ENCODE measurements at regions not wholly inside any gene's neighbourhood (a gene's known extent, or its start where the extent isn't known, plus 50 kb on each side); places are given as distances from the start of the nearest gene placed in this dataset.

GRCh38 chr7:42597300-42597699 is 314.6 kb downstream of the C7orf25 start:
- no peaks in the 10 kb centered on the region for H3K4me1 ChIP-seq (replicated peaks in 1 of 4; ENCODE audit: control insufficient read depth in 3 of 4, insufficient read depth in 4 of 4, low read length in 3 of 4)
- H3K4ac ChIP-seq (replicated peaks; ENCODE audit: insufficient read length, low read depth, low read length), result no peak overlapping the region
- no peaks in the 10 kb centered on the region for H4K20me1 ChIP-seq (replicated peaks in 1 of 2; ENCODE audit: control insufficient read depth in 1 of 2, insufficient read depth in 2 of 2, low read length in 2 of 2)
- H3K56ac ChIP-seq (replicated peaks; ENCODE audit: insufficient read length, low read depth, low read length), result no peak overlapping the region
- no peak overlapping the region for H2BK15ac ChIP-seq (ENCODE audit: low read length)
- H2BK20ac ChIP-seq (ENCODE audit: low read length), result no peak overlapping the region
- H2BK120ac ChIP-seq (replicated peaks; ENCODE audit: low read depth, low read length), result no peak overlapping the region
- H2BK12ac ChIP-seq (ENCODE audit: low read depth, low read length), result no peak overlapping the region
- no peaks in the 10 kb centered on the region for H3K79me2 ChIP-seq (ENCODE audit: control insufficient read depth in 1 of 2, insufficient read depth in 2 of 2, low read length in 2 of 2)
- no peak overlapping the region for H4K8ac ChIP-seq (ENCODE audit: extremely low read depth, insufficient read depth, low read length)
- no peak overlapping the region for H3K23ac ChIP-seq (ENCODE audit: insufficient read length)
- TF ChIP-seq KDM4A (IDR thresholded peaks at IDR 0.05; ENCODE audit: low read depth, low read length, severe bottlenecking) (no peak), JUN (IDR thresholded peaks at IDR 0.05; ENCODE audit: low read depth, low read length) (no peak), CHD1 (IDR thresholded peaks at IDR 0.05; ENCODE audit: low read depth, low read length) (no peak), CHD2 (IDR thresholded peaks at IDR 0.05; ENCODE audit: low read length) (no peak), CBX5 (IDR thresholded peaks at IDR 0.05; ENCODE audit: low read depth, low read length) (no peak), POLR2A (IDR thresholded peaks at IDR 0.05; ENCODE audit: control extremely low read depth in 1 of 2, low read depth in 2 of 2, low read length in 2 of 2) (no peak), E2F6 (IDR thresholded peaks at IDR 0.05) (no peak), TBP (IDR thresholded peaks at IDR 0.05; ENCODE audit: low read depth, low read length) (no peak), SP2 (IDR thresholded peaks at IDR 0.05; ENCODE audit: low read length) (no peak), GABPA (IDR thresholded peaks at IDR 0.05; ENCODE audit: borderline replicate concordance, insufficient read depth, low read length) (no peak), NANOG (IDR thresholded peaks at IDR 0.05; ENCODE audit: insufficient read depth, low read depth, low read length, poor library complexity, severe bottlenecking) (no peak), ATF3 (IDR thresholded peaks at IDR 0.05; ENCODE audit: insufficient read depth, low read depth, low read length) (no peak), RBBP5 (IDR thresholded peaks at IDR 0.05; ENCODE audit: borderline replicate concordance, low read depth, low read length) (no peak), HDAC6 (IDR thresholded peaks at IDR 0.05; ENCODE audit: low read depth, low read length) (no peak), CEBPB (IDR thresholded peaks at IDR 0.05; ENCODE audit: low read depth, low read length) (no peak)
- no peak overlapping the region for H3K27ac ChIP-seq (ENCODE audit: low read depth, low read length)
- no peaks in the 10 kb centered on the region; a peak in 1 of 4 replicates for H3K9me3 ChIP-seq (ENCODE audit: insufficient read depth in 2 of 2, low read depth in 1 of 2, low read length in 1 of 2)
- DNase-seq (ENCODE audit: low read depth in 1 of 2, low spot score in 2 of 2), result no peak
- H3K4me3 ChIP-seq (ENCODE audit: extremely low read depth in 1 of 4, insufficient read depth in 2 of 4, low read depth in 3 of 4, low read length in 4 of 4), result no peak overlapping the region
- ChIA-PET CTCF (ENCODE audit: partially characterized antibody) (interaction anchor here (0.9 to 1.3 kb wide), 3 partner anchors 22 to 140 kb away, joined by 3 to 4 read pairs (median 3); no protein-coding TSS in a partner anchor), POLR2A (ENCODE audit: partially characterized antibody) (no interaction called here)
- no peak for FAIRE-seq
- no peak overlapping the region for H3K18ac ChIP-seq (ENCODE audit: extremely low read depth, low read length)
- no peak overlapping the region for H2AFZ ChIP-seq (ENCODE audit: low read length)
- no peaks in the 10 kb centered on the region for H3K36me3 ChIP-seq (ENCODE audit: control insufficient read depth in 2 of 4, insufficient read depth in 4 of 4, low read length in 3 of 4)
- no peak overlapping the region for H3K14ac ChIP-seq (ENCODE audit: insufficient read length)
- no peak overlapping the region for H2BK5ac ChIP-seq (ENCODE audit: low read depth, low read length)
- H3K4me2 ChIP-seq (ENCODE audit: insufficient read depth in 1 of 2, low read depth in 2 of 2, low read length in 2 of 2), result no peak overlapping the region
- no peaks in the 10 kb centered on the region for H3K79me1 ChIP-seq (ENCODE audit: low read depth, low read length)
- WGBS, 2 experiments (ENCODE audit: extremely low coverage in 1 of 2, insufficient coverage in 1 of 2, insufficient read length in 1 of 2, insufficient replicate concordance in 2 of 2, low coverage in 1 of 2, low lambda C conversion rate in 2 of 2, missing lambda C conversion rate in 1 of 2), result 90% methylated on average over 3 of the region's 3 CpGs; no CpG with 5 or more reads in 1 of the 2 experiments
- H4K91ac ChIP-seq (replicated peaks; ENCODE audit: insufficient read length, low read length), result no peak overlapping the region
- H4K5ac ChIP-seq (ENCODE audit: insufficient read length, low read depth, low read length), result no peak overlapping the region
- no peak overlapping the region for H2AK5ac ChIP-seq (ENCODE audit: low read depth, low read length)
- H3K9ac ChIP-seq (replicated peaks in 1 of 4; ENCODE audit: extremely low read depth in 1 of 4, low read depth in 3 of 4, low read length in 3 of 4), result no peak overlapping the region
- H3K27me3 ChIP-seq (replicated peaks in 1 of 4; ENCODE audit: control insufficient read depth in 3 of 4, extremely low read depth in 1 of 4, insufficient read depth in 3 of 4, low read length in 3 of 4), result peaks cover 0 to 1% (median 0%) of the 10 kb centered on the region in 4 experiments; a peak in 1 of 7 replicates
- H3K23me2 ChIP-seq (ENCODE audit: low read depth, low read length), result no peaks in the 10 kb centered on the region

Data from H1 (cell line).